ENCODE measurements at regions not wholly inside any gene's neighbourhood (a gene's known extent, or its start where the extent isn't known, plus 50 kb on each side); places are given as distances from the start of the nearest gene placed in this dataset.

- intact Hi-C loops (cut with DNase I) = no loop called here
- Histone ChIP-seq H3K4me1 (no peaks in the 10 kb centered on the region), H3K9me3 (no peaks in the 10 kb centered on the region), H3K27ac (no peak overlapping the region), H3K9ac (ENCODE audit: low read depth in 2 of 2, low read length in 2 of 2) (no peak overlapping the region), H3K27me3 (no peaks in the 10 kb centered on the region), H3K4me3 (no peak overlapping the region), H3K36me3 (no peaks in the 10 kb centered on the region)
- TF ChIP-seq, protein P1, sequence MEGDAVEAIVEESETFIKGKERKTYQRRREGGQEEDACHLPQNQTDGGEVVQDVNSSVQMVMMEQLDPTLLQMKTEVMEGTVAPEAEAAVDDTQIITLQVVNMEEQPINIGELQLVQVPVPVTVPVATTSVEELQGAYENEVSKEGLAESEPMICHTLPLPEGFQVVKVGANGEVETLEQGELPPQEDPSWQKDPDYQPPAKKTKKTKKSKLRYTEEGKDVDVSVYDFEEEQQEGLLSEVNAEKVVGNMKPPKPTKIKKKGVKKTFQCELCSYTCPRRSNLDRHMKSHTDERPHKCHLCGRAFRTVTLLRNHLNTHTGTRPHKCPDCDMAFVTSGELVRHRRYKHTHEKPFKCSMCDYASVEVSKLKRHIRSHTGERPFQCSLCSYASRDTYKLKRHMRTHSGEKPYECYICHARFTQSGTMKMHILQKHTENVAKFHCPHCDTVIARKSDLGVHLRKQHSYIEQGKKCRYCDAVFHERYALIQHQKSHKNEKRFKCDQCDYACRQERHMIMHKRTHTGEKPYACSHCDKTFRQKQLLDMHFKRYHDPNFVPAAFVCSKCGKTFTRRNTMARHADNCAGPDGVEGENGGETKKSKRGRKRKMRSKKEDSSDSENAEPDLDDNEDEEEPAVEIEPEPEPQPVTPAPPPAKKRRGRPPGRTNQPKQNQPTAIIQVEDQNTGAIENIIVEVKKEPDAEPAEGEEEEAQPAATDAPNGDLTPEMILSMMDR (IDR thresholded peaks at IDR 0.05) = no peak
- no peak for DNase-seq
Observed at GRCh38 chr14:101349108-101349507, 212.2 kb upstream of the DIO3 start.

- Histone ChIP-seq H3K4me1 (no peaks in the 10 kb centered on the region), H3K4me3 (no peak overlapping the region), H3K9me3 (no peaks in the 10 kb centered on the region), H3K9ac (ENCODE audit: low read depth in 2 of 2, low read length in 2 of 2) (no peak overlapping the region), H3K27ac (no peak overlapping the region), H3K27me3 (no peaks in the 10 kb centered on the region), H3K36me3 (no peaks in the 10 kb centered on the region)
- TF ChIP-seq, protein P1 (IDR thresholded peaks at IDR 0.05) = no peak
- intact Hi-C loops (cut with DNase I) = no loop called here
- DNase-seq = no peak
Observed at GRCh38 chr14:101350021-101350420, 211.3 kb upstream of the DIO3 start.

DNA sequence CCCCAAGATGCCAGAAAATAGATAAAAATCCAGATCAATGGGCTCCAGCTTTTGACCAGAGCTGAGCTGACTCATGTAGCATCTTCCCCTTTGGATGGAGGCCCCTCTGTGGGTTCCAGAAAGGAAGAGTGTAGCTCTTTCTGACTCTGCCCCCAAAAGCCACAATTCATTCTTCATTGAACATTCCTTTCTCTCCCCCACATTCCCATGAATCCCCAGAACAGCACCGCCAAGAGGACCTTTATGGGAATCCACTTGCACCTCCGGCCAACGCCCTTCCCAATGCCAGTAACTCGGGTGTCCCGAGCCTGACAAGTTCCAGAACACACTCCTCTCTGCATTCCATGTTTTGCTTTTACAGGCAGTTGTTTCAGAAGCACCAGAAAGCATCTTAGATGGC, 210.6 kb upstream of the DIO3 start:
- intact Hi-C loops (cut with DNase I) = no loop called here
- Histone ChIP-seq H3K27ac (no peak overlapping the region), H3K36me3 (no peaks in the 10 kb centered on the region)

DNA sequence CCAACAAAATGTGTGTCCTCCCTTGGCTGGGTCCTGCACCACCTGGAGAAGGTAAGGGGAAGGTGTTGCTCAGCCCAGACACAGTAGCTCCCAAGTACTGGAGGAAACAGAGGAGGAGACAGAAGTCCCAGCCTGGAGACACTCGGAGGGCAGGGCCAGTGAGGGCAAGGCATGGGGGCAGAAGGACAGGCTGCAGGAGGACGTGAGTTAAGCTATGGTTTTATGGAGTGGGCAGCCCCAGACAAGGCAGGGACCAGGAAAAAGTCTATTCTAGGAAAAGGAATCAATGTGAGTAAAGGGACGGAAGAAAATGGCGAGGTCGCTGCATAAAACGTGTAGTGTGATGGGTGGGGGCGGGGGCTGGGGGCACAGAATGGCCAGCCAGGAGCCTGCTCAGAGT, 210.1 kb upstream of the DIO3 start:
- Histone ChIP-seq H3K4me3 (no peak overlapping the region), H3K4me1 (no peaks in the 10 kb centered on the region), H3K27me3 (no peaks in the 10 kb centered on the region), H3K36me3 (no peaks in the 10 kb centered on the region), H3K27ac (no peak overlapping the region), H3K9me3 (no peaks in the 10 kb centered on the region), H3K9ac (ENCODE audit: low read depth in 2 of 2, low read length in 2 of 2) (no peak overlapping the region)
- intact Hi-C loops (cut with DNase I) = no loop called here
- TF ChIP-seq, protein P1 (IDR thresholded peaks at IDR 0.05) = no peak
- no peak for DNase-seq

More for the DNA sequence above, 210.6 kb upstream of the DIO3 start:
- Histone ChIP-seq H3K9me3 (no peaks in the 10 kb centered on the region), H3K27me3 (no peaks in the 10 kb centered on the region), H3K9ac (ENCODE audit: low read depth in 2 of 2, low read length in 2 of 2) (no peak overlapping the region), H3K4me1 (no peaks in the 10 kb centered on the region), H3K4me3 (no peak overlapping the region)
- DNase-seq = no peak
- TF ChIP-seq, protein P1 (IDR thresholded peaks at IDR 0.05) = no peak

GRCh38 chr14:101351769-101352168, 209.5 kb upstream of the DIO3 start:
- TF ChIP-seq, protein P1 (IDR thresholded peaks at IDR 0.05) = no peak
- Histone ChIP-seq H3K27ac (no peak overlapping the region), H3K9ac (ENCODE audit: low read depth in 2 of 2, low read length in 2 of 2) (no peak overlapping the region), H3K4me1 (no peaks in the 10 kb centered on the region), H3K9me3 (no peaks in the 10 kb centered on the region), H3K27me3 (no peaks in the 10 kb centered on the region), H3K36me3 (no peaks in the 10 kb centered on the region), H3K4me3 (no peak overlapping the region)
- DNase-seq = no peak
- intact Hi-C loops (cut with DNase I) = no loop called here

DNA sequence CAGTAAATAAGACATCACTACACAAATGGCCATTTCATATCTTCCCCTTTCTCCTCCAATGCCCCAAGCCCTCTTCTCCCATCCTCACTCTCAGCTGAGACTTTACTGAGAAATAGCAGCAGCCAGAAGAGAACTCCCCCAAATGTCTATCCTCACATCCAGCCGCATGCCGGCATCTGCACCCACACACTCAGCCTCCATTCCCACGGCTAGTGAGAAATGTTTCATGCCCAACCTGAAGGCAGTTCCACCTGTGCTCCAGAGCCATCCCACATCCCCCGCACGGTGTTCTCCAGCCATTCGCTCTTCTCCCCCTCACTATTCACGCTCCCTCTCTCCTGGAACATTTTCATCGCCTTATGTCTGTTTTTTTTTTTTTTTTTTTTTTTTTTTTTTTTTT, 208.7 kb upstream of the DIO3 start:
- Histone ChIP-seq H3K4me3 (no peak overlapping the region), H3K27ac (no peak overlapping the region), H3K9me3 (no peaks in the 10 kb centered on the region), H3K9ac (ENCODE audit: low read depth in 2 of 2, low read length in 2 of 2) (no peak overlapping the region), H3K36me3 (no peaks in the 10 kb centered on the region), H3K4me1 (no peaks in the 10 kb centered on the region), H3K27me3 (no peaks in the 10 kb centered on the region)
- TF ChIP-seq, protein P1 (IDR thresholded peaks at IDR 0.05) = no peak
- intact Hi-C loops (cut with DNase I) = no loop called here
- DNase-seq = no peak

All from colonic mucosa (tissue), 4 donors.